ENCODE measurements at regions not wholly inside any gene's neighbourhood (a gene's known extent, or its start where the extent isn't known, plus 50 kb on each side); places are given as distances from the start of the nearest gene placed in this dataset.
"Not testable (repeated sequence)": the region's sequence is repeated elsewhere in the genome, so short reads cannot be mapped to it uniquely, and the experiment has no call there.

DNA sequence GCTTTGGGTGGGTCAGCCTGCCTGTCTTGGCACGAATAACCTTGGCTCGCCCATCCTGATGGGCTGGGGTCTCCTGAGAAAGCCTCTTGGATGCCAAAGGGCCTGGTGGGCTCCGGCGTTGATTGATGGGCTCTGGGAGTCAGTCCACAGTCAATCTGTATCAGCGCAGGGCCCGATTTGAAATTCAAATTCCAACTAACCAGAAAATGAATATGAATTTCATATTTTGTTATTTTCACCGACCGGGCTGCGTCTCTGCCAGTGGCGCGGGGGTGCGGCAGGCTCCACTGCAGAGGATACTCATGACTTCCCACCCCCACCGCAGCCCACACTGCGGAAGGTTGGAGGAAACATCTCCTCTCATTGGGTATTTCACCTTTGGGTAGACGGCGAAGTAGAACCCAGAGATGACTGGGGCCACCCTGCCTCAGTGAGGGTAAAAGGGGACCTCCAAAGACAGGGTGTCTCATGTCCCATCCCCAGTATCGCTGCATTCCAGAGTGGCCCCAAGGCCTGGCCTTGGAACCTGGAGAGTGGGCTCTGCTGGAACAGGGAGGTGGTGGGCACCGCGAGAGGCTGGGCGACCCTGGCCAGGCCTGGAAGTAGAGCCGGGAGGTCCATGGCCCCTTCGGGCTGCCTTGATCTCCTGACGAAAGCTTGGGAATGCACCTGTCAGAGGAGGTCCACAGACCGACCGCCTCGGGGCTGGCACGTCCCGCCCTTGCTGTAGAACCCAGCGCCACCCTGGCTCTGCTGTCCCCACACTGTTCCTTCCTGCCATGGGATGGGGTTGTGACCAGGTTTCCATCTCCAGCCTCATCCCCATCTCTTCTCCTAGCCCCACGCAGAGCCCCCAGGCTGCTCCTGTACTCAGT, 54.8 kb upstream of the SORCS2 start:
- DNase-seq (ENCODE audit: low read depth), result no peak
- H3K27me3 ChIP-seq (ENCODE audit: control insufficient read depth, insufficient read depth, low read length), result no peaks in the 10 kb centered on the region
- TF ChIP-seq, protein P1, sequence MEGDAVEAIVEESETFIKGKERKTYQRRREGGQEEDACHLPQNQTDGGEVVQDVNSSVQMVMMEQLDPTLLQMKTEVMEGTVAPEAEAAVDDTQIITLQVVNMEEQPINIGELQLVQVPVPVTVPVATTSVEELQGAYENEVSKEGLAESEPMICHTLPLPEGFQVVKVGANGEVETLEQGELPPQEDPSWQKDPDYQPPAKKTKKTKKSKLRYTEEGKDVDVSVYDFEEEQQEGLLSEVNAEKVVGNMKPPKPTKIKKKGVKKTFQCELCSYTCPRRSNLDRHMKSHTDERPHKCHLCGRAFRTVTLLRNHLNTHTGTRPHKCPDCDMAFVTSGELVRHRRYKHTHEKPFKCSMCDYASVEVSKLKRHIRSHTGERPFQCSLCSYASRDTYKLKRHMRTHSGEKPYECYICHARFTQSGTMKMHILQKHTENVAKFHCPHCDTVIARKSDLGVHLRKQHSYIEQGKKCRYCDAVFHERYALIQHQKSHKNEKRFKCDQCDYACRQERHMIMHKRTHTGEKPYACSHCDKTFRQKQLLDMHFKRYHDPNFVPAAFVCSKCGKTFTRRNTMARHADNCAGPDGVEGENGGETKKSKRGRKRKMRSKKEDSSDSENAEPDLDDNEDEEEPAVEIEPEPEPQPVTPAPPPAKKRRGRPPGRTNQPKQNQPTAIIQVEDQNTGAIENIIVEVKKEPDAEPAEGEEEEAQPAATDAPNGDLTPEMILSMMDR (IDR thresholded peaks at IDR 0.05; ENCODE audit: insufficient read depth, low read length, severe bottlenecking), result no peak
- no peaks in the 10 kb centered on the region for H3K36me3 ChIP-seq (ENCODE audit: control insufficient read depth, insufficient read depth, low read length)
- no peak overlapping the region for H3K4me3 ChIP-seq (ENCODE audit: low read depth, low read length)
- FAIRE-seq, result no peak

DNA sequence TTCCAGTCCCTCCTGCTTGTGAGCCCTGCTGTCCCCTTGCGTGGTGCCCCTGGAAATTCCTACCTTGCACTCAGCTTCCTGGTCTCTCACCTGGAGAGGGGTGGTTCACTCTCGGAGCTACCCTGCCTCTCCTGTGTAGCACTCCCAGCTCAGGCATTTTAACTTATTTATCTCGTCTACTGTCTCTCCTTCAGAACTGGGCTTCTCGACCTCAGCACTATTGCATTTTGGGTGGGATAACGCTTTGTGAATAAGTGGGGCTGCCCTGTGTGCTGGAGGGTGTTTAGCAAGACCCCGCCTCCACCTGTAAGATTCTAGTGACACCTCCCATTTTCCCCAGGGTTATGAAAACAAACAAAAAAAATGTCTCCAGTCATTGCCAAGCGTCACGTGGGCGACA, 56.0 kb upstream of the SORCS2 start:
- DNase-seq (ENCODE audit: low read depth) (no peak), FAIRE-seq (no peak)
- Histone ChIP-seq H3K27me3 (ENCODE audit: control insufficient read depth, insufficient read depth, low read length) (no peaks in the 10 kb centered on the region), H3K4me3 (ENCODE audit: low read depth, low read length) (no peak overlapping the region), H3K36me3 (ENCODE audit: control insufficient read depth, insufficient read depth, low read length) (no peaks in the 10 kb centered on the region)
- TF ChIP-seq, protein P1 (IDR thresholded peaks at IDR 0.05; ENCODE audit: insufficient read depth, low read length, severe bottlenecking), result no peak

DNA sequence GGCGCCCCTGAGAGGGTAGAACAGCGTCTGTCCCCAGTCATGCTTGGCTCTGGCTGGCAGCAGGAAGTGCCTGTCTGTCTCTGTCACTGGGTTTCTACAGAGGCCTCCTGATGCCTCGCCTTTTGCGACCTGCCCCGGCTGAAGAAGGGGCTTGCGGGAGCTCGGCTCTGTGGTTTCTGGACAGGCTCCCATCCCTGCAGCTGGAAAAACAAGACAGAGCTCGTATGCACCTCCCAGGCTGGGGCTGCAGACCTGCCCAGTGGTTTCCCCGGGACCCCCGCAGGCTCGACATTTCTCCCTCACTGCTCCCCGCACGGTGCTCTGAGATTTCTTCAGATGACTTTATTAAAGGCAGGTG, 57.0 kb upstream of the SORCS2 start:
- Histone ChIP-seq H3K36me3 (ENCODE audit: control insufficient read depth, insufficient read depth, low read length) (no peaks in the 10 kb centered on the region), H3K27me3 (ENCODE audit: control insufficient read depth, insufficient read depth, low read length) (no peaks in the 10 kb centered on the region), H3K4me3 (ENCODE audit: low read depth, low read length) (no peak overlapping the region)
- no peak for DNase-seq (ENCODE audit: low read depth)
- no peak for FAIRE-seq
- TF ChIP-seq, protein P1 (IDR thresholded peaks at IDR 0.05; ENCODE audit: insufficient read depth, low read length, severe bottlenecking), result no peak

DNA sequence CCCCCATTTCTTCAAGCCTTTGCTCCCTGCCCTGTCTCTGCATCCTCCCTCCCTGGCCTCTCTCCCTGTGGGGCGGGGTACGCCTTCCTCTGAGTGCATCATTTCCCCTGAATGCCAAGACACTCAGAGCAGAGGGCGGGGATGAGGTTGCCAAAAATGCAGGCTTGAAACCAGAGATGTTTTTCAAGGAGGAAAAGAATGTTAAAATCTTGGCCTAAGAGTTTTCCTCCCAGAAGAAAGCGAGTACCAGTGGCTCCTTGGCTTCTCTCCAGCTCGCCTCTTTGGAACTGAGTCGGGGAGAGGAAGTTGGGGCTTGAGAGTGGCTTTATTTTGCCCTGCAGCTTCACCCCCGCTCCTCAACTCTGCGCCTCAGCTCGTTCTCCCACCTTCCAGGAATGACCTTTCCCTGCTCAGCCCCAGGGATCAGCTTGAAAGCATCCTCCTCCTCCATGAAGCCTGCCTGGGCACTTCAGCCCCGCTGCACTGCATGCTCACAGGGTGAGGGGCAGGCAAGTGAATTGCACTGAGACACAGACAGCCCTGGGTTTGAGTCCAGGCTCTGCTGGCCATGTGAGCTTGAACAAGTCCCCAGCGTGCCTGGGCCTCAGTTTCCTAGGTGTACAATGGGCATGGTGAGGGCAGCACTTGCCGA, 57.5 kb upstream of the SORCS2 start:
- DNase-seq (ENCODE audit: low read depth) (no peak), FAIRE-seq (peak; percentile 58)
- TF ChIP-seq, protein P1 (IDR thresholded peaks at IDR 0.05; ENCODE audit: insufficient read depth, low read length, severe bottlenecking), result no peak
- no peak overlapping the region for H3K4me3 ChIP-seq (ENCODE audit: low read depth, low read length)
- H3K27me3 ChIP-seq (ENCODE audit: control insufficient read depth, insufficient read depth, low read length), result no peaks in the 10 kb centered on the region
- H3K36me3 ChIP-seq (ENCODE audit: control insufficient read depth, insufficient read depth, low read length), result no peaks in the 10 kb centered on the region

DNA sequence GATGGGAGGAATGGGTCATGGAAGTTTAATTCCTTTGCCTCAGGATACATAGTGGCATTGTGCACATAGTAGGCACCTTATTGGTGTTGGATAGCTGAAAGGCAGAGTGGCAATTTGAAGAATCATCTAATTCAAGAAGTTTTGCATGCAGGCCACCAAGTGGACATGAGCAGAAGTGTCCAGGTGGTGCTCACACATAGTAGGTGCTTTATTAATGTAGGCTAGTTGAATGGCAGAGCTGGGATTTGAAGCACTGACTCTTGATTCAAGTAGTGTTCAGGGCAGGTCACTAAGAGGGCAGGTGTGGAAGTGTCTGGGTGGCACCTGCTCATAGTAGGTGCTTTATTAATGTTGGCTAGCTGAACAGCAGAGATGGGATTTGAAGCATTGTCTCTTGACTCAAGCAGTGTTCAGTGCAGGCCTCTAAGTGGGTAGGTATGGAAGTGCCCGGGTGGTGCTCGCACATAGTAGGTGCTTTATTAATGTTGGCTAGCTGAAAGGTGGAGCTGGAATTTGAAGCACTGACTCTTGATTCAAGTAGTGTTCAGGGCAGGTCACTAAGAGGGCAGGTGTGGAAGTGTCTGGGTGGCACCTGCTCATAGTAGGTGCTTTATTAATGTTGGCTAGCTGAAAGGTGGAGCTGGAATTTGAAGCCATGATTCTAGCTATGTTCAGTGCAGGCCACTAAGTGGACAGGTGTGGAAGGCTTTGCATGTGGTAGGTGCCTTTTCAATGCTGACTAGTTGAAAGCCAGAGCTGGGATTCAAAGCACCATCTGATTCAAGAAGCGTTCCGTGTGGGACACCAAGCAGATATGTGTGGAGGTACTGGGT, 58.3 kb upstream of the SORCS2 start:
- H3K4me3 ChIP-seq (ENCODE audit: low read depth, low read length); H3K27me3 ChIP-seq (ENCODE audit: control insufficient read depth, insufficient read depth, low read length); DNase-seq (ENCODE audit: low read depth); H3K36me3 ChIP-seq (ENCODE audit: control insufficient read depth, insufficient read depth, low read length): not testable (repeated sequence)
- peak; percentile 97 for FAIRE-seq

Data from bronchial epithelial cell (primary cell).